HG02981 (cell line): ENCODE measurements at regions not wholly inside any gene's neighbourhood (a gene's known extent, or its start where the extent isn't known, plus 50 kb on each side); places are given as distances from the start of the nearest gene placed in this dataset.

Source experiments
- ATAC-seq: cut with Tn5 transposase; IDR thresholded peaks from one replicate; pipeline ENCODE4 v1.9.1; 2021; ENCODE audit warnings: mild to moderate bottlenecking, moderate library complexity; ENCODE audit not compliant: unreplicated experiment

GRCh38 chr2:226446406-226447001 lies 353.1 kb downstream of the IRS1 start:
- no peak for ATAC-seq

GRCh38 chr2:226445216-226445861 lies 354.3 kb downstream of the IRS1 start:
- no peak for ATAC-seq

GRCh38 chr2:226443112-226443511 lies 356.5 kb downstream of the IRS1 start:
- ATAC-seq = no peak

- ATAC-seq = no peak
These were observed 359.3 kb downstream of the IRS1 start for GRCh38 chr2:226440127-226440918.

- no peak for ATAC-seq
These were observed 360.3 kb downstream of the IRS1 start for GRCh38 chr2:226439337-226439736.

- ATAC-seq = no peak
These were observed 364.5 kb downstream of the IRS1 start for GRCh38 chr2:226435146-226435545.

GRCh38 chr2:226434702-226435101 lies 364.9 kb downstream of the IRS1 start:
- no peak for ATAC-seq

GRCh38 chr2:226431288-226431948 lies 368.2 kb downstream of the IRS1 start:
- no peak for ATAC-seq

- no peak for ATAC-seq
These were observed 370.1 kb downstream of the IRS1 start for GRCh38 chr2:226429476-226429875.

- no peak for ATAC-seq
These were observed 371.9 kb downstream of the IRS1 start for GRCh38 chr2:226427538-226428307.

- ATAC-seq = no peak
These were observed 373.3 kb downstream of the IRS1 start for GRCh38 chr2:226426292-226426736.

GRCh38 chr2:226424971-226425370 lies 374.6 kb downstream of the IRS1 start:
- ATAC-seq = no peak

GRCh38 chr2:226423498-226423960 lies 376.1 kb downstream of the IRS1 start:
- peak; percentile 52 for ATAC-seq

GRCh38 chr2:226420646-226421045 lies 379.0 kb downstream of the IRS1 start:
- ATAC-seq = no peak

- ATAC-seq = no peak
These were observed 381.1 kb downstream of the IRS1 start for GRCh38 chr2:226418521-226418920.

- ATAC-seq = no peak
These were observed 385.3 kb downstream of the IRS1 start for GRCh38 chr2:226414335-226414734.

- ATAC-seq = no peak
These were observed 386.0 kb downstream of the IRS1 start for GRCh38 chr2:226413498-226414130.

- no peak for ATAC-seq
These were observed 387.8 kb downstream of the IRS1 start for GRCh38 chr2:226411727-226412360.

- no peak for ATAC-seq
These were observed 388.4 kb downstream of the IRS1 start for GRCh38 chr2:226411205-226411604.
